ENCODE measurements at regions not wholly inside any gene's neighbourhood (a gene's known extent, or its start where the extent isn't known, plus 50 kb on each side); places are given as distances from the start of the nearest gene placed in this dataset.
"Not testable (repeated sequence)": the region's sequence is repeated elsewhere in the genome, so short reads cannot be mapped to it uniquely, and the experiment has no call there.

DNA sequence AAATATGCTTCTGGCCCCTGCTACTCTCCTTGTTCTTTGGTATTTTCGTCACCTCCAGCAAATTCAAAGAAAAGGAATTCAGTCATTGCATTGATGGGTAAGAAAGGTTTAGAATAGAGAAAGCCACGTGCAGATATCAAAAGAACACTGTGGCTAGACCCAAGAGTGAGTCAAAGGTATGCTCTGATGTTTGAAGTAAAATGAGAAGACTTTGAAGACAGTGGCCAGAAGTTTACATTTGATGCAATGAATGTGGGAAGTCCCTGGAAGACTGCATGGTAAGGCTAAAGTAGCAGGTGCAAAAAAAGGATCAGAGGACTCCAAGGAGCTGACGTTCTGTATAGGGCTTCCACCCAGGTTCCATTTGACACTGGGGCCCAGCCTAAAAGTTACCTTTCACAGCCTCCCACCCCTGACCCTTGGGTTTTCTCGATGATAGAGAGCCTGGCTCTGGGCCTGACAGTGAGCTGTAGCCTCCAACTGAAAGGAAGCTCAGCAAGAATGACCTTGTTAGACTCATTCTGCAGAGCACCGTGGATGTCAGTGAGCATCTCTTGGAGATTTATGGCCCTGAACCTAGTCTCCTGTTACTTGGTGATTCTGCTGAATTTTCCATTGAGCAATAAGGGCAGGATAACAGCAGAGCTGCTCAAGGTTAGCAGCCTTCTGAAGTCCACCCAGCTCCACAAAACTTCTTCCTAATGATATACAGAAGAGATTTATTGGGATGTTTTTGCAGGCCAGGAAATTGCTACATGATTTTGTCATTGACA, 223.7 kb upstream of the RBBP8 start:
- ATAC-seq (ENCODE audit: low read depth) (no peak), DNase-seq (ENCODE audit: low spot score in 2 of 2) (no peak)
- peaks cover 2% of the 10 kb centered on the region for H3K27me3 Mint-ChIP-seq
- no peak overlapping the region for H3K4me3 Mint-ChIP-seq
- no peaks in the 10 kb centered on the region for H3K36me3 Mint-ChIP-seq
- no peak overlapping the region for H3K27ac Mint-ChIP-seq
- H3K9me3 Mint-ChIP-seq = peaks cover 2% of the 10 kb centered on the region
- no peaks in the 10 kb centered on the region for H3K4me1 Mint-ChIP-seq

DNA sequence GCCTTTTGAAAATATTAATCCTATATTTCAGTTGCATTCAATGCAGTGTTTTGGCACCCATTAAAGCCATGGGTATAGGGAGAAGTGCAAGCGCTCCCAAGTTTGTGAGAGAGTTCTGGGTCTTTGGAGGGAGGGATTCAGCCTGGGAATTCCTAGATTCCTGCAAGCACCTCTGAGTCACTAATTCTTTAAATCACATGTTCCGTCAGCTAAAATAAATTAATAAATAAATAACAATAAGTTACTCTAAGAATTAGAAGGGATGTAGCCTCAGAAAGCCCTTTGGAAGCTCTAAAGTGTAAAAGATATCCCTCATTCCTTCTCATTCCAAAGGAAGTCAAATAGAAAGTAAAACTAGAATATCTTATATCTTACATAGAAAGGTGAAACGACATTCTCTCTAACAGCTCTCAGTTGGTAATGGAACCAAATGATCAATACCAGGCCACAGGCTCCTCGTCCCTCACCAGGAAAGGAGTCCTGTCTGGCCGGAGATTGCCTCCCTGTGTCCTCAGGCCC, 222.4 kb upstream of the RBBP8 start:
- Mint-ChIP-seq H3K27me3 (peaks cover 2% of the 10 kb centered on the region), H3K4me1 (no peaks in the 10 kb centered on the region), H3K27ac (no peak overlapping the region), H3K36me3 (no peaks in the 10 kb centered on the region), H3K9me3 (peaks cover 2% of the 10 kb centered on the region), H3K4me3 (no peak overlapping the region)
- DNase-seq (ENCODE audit: low spot score in 2 of 2) = no peak
- no peak for ATAC-seq (ENCODE audit: low read depth)

DNA sequence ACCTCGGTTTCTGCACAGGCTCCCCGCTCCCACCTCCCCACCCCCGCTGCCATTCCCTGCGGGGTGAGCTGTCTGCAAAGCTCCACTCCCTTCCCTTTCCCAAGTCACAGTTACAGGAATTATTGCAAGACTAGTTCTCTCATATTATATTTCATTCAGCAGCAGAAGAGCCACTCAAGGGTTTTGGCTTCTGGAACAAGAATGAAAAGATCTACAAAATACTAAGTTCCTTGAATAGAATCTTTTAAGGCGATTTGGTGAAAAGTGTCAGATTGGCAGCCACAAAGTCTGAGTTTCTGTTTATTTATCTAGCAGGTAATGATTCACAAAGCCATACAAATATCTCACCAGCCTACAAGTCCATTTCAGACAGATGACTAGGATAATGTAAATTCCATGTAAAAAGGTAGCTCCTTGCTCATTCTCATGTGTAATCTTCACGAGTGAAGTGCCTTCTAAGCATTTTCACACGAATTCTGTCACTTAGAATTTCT, 221.9 kb upstream of the RBBP8 start:
- H3K27ac Mint-ChIP-seq = no peak overlapping the region
- H3K36me3 Mint-ChIP-seq = no peaks in the 10 kb centered on the region
- no peak for ATAC-seq (ENCODE audit: low read depth)
- H3K4me3 Mint-ChIP-seq = no peak overlapping the region
- H3K9me3 Mint-ChIP-seq = no peaks in the 10 kb centered on the region
- H3K4me1 Mint-ChIP-seq = no peaks in the 10 kb centered on the region
- DNase-seq (ENCODE audit: low spot score in 2 of 2) = no peak
- H3K27me3 Mint-ChIP-seq = peaks cover 2% of the 10 kb centered on the region

DNA sequence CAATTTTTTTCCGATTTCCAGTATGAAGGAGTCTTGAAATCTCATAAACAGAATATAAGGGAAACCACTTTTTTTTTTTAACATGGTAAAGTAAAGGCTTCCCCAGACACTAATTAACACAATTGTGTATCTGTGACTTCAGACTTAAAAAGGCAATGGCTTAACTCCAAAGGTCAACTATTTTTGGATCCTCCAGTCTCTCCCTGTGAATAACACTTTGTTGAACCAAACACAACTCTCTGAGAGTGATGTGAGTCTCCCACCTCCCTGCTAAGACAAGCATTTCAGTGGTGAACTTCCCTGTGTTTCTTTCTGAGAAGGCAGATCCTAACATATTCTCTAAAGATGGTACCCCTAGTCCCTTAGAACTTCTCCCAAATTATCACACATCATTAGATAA, 219.6 kb upstream of the RBBP8 start:
- Mint-ChIP-seq H3K9me3 (no peaks in the 10 kb centered on the region), H3K4me1 (no peaks in the 10 kb centered on the region), H3K4me3 (no peak overlapping the region), H3K27ac (no peak overlapping the region), H3K36me3 (no peaks in the 10 kb centered on the region), H3K27me3 (peaks cover 2% of the 10 kb centered on the region)
- DNase-seq (ENCODE audit: low spot score in 2 of 2) = no peak
- no peak for ATAC-seq (ENCODE audit: low read depth)

DNA sequence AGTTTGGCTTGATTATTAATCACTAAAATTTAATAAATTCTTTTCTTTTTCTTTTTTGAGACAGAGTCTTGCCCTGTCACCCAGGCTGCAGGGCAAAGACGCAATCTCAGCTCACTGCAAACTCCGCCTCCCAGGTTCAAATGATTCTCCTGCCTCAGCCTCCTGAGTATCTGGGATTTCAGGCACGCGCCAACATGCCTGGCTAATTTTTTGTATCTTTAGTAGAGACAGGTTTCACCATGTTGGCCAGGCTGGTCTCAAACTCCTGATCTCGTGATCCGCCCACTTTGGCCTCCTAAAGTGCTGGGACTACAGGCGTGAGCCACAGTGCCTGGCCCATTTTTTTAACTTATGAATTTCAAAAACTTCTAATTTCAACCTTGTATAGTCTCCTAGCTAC, 215.6 kb upstream of the RBBP8 start:
- DNase-seq (ENCODE audit: low spot score in 2 of 2); ATAC-seq (ENCODE audit: low read depth); H3K36me3 Mint-ChIP-seq; H3K27ac Mint-ChIP-seq; H3K4me1 Mint-ChIP-seq; H3K9me3 Mint-ChIP-seq; H3K27me3 Mint-ChIP-seq; H3K4me3 Mint-ChIP-seq: not testable (repeated sequence)

DNA sequence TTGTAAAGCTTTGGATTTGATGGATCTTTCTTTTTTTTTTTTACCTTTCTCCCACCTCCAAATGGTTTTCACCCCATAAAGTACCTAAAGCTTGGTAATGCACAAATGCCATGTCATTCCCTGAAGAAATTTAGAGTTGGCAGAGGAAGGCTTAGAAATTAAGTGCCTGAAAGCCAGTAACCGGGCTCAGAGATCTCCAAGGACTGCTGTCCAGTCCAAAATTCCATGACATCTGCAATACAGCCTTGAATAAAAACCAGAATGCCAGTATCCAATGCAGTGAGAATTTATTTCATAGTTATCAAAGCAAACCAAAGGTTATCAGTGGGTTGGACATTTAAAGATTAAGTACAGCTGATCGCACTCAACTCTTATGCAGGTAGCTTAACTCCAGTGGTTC, 209.9 kb upstream of the RBBP8 start:
- H3K27ac Mint-ChIP-seq = no peak overlapping the region
- H3K4me3 Mint-ChIP-seq = no peak overlapping the region
- ATAC-seq (ENCODE audit: low read depth) (no peak), DNase-seq (ENCODE audit: low spot score in 2 of 2) (no peak)
- H3K27me3 Mint-ChIP-seq = peaks cover 1% of the 10 kb centered on the region
- no peaks in the 10 kb centered on the region for H3K4me1 Mint-ChIP-seq
- no peaks in the 10 kb centered on the region for H3K36me3 Mint-ChIP-seq
- H3K9me3 Mint-ChIP-seq = no peaks in the 10 kb centered on the region

DNA sequence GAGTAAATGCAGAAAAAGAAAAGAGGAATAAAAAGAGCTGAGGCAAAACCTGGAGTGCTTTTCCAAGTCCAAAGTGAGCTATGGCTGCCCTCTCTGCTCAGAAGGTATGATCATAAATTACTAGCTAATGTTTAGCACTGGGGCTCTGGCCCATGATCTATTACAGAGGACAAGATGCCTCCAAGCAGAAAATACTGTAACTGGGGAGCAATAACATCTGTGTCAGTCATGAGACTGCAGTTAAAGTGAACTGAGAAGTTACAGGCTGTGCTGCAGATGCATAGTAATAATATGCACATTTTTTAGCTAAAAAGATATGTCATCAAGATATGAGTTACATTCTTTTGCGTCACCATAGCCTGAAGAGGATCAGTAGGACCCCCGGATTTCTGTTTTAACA, 209.4 kb upstream of the RBBP8 start:
- Mint-ChIP-seq H3K4me1 (no peaks in the 10 kb centered on the region), H3K27ac (no peak overlapping the region), H3K27me3 (peaks cover 4% of the 10 kb centered on the region), H3K9me3 (no peaks in the 10 kb centered on the region), H3K36me3 (no peaks in the 10 kb centered on the region), H3K4me3 (no peak overlapping the region)
- ATAC-seq (ENCODE audit: low read depth) (no peak), DNase-seq (ENCODE audit: low spot score in 2 of 2) (no peak)

DNA sequence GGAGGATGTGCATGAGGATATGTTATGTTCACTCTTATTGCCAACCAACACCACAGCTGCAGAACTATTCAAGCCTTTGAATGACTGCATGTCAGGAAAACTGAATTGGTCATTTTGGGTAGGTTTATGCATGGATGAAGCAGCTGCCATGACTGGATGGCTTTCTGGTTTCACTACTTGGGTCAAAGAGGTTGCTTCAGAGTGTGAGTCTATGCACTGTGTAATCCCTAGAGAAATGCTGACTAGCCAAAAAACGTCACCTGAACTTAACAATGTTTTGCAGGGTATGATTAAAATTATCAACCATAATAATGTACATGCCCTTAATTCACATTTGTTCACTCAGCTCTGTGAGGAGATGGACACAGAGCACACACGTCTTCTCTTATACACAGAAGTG, 206.7 kb upstream of the RBBP8 start:
- H3K36me3 Mint-ChIP-seq = no peaks in the 10 kb centered on the region
- H3K4me3 Mint-ChIP-seq = no peak overlapping the region
- H3K27ac Mint-ChIP-seq = no peak overlapping the region
- H3K9me3 Mint-ChIP-seq = no peaks in the 10 kb centered on the region
- DNase-seq (ENCODE audit: low spot score in 2 of 2) (no peak), ATAC-seq (ENCODE audit: low read depth) (no peak)
- peaks cover 4% of the 10 kb centered on the region for H3K27me3 Mint-ChIP-seq
- no peaks in the 10 kb centered on the region for H3K4me1 Mint-ChIP-seq

DNA sequence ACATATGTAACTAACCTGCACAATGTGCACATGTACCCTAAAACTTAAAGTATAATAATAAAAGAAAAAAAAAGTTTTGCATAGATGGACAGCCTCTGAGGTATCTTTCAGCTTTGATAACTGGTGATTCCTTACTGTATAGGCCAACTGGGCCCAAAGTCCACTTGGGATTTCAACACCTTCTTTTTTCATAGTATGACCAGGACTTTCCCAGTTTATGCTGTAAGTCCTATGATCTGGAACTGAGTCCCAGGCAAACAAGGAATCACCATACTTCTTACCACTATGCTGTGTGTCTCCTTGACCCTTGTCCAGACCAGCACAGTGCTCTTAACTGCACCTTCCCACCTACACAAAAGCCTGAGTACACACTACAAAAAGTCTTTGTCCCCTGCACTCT, 205.1 kb upstream of the RBBP8 start:
- no peaks in the 10 kb centered on the region for H3K9me3 Mint-ChIP-seq
- DNase-seq (ENCODE audit: low spot score in 2 of 2) = no peak
- H3K36me3 Mint-ChIP-seq = no peaks in the 10 kb centered on the region
- ATAC-seq (ENCODE audit: low read depth) = no peak
- H3K27ac Mint-ChIP-seq = no peak overlapping the region
- H3K27me3 Mint-ChIP-seq = peaks cover 4% of the 10 kb centered on the region
- H3K4me3 Mint-ChIP-seq = no peak overlapping the region
- no peaks in the 10 kb centered on the region for H3K4me1 Mint-ChIP-seq

DNA sequence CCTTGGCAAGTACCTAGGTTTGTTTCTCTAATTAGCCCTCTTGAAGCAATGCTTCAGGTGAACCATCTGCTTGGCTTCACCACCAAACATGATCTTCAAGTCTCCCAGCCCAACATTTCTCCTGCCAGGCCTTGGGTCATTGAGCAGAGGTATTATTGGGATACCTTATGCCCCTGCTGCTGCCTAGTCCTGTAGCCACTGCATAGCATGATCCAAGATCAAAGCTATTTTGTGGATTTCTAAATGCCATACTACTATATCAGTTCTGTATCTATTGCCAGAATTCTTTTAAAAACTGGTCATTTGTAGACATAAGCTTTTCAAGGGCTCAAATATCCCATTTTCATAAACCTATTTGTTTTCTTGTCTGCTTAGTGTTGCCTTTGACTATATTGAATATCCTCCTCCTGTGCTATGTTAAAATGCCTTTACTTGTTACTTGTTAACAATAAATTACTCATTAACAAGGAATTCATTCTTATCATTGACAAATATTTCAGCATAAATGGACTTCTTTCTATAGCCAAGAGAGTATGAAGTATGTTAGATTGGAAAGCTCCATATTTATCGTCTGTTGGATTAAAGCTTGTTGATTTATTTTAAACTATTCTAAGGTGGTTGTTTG, 204.5 kb upstream of the RBBP8 start:
- ATAC-seq (ENCODE audit: low read depth) = no peak
- no peak overlapping the region for H3K27ac Mint-ChIP-seq

DNA sequence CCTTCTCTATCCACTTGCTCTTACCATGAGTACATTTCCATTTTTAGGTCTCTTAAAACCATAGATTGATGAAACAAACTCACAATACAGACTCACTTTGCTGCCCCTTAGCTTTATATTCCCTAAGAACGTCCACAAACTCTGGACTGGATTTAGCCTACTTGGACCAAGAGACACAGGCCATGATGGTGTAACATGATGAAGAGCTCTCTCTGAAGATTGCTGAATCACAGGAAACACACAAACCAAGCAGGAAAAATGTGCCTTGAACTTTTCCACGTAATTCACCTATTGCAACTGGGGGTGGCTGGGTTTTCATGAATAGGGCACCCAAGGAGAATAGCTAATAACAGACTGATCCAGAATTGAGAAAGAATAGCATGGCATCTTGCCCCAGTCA, 201.7 kb upstream of the RBBP8 start:
- no peak for ATAC-seq (ENCODE audit: low read depth)
- H3K27me3 Mint-ChIP-seq = peaks cover 4% of the 10 kb centered on the region
- H3K36me3 Mint-ChIP-seq = no peaks in the 10 kb centered on the region
- no peak for DNase-seq (ENCODE audit: low spot score in 2 of 2)
- H3K9me3 Mint-ChIP-seq = no peaks in the 10 kb centered on the region
- no peaks in the 10 kb centered on the region for H3K4me1 Mint-ChIP-seq
- H3K27ac Mint-ChIP-seq = no peak overlapping the region
- H3K4me3 Mint-ChIP-seq = no peak overlapping the region

More for the DNA sequence above, 204.5 kb upstream of the RBBP8 start:
- H3K4me3 Mint-ChIP-seq = no peak overlapping the region
- no peaks in the 10 kb centered on the region for H3K4me1 Mint-ChIP-seq
- no peaks in the 10 kb centered on the region for H3K9me3 Mint-ChIP-seq
- H3K36me3 Mint-ChIP-seq = no peaks in the 10 kb centered on the region
- DNase-seq (ENCODE audit: low spot score in 2 of 2) = no peak
- peaks cover 4% of the 10 kb centered on the region for H3K27me3 Mint-ChIP-seq

DNA sequence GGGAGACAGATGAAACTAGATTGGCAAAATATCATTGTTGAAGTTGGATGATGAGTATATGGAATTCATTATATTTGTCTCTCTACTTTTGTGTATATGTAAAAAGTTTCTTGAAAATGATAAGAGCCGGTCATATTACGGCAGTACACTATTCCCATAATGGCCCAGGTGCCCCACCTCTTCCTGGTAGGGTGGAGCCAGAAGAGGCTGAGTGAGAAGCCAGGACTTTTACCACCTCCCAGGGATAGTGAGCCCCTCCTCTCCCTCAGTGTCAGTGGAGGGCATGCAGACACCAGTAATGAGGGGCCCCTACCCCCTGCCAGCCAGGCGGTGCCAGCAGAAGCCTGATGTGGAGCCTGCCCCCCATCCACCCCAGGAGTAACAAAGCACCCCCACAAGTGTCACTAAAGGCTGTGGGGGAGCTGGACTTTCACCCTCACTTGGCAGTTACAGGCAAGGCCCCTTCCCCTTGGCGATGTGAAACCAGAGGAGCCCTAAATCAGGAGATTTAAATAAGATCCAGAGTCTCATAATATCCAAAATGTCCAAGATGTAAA, 198.9 kb upstream of the RBBP8 start:
- Mint-ChIP-seq H3K9me3 (no peaks in the 10 kb centered on the region), H3K4me3 (no peak overlapping the region), H3K27ac (no peak overlapping the region), H3K4me1 (peaks cover under 1% of the 10 kb centered on the region), H3K27me3 (no peaks in the 10 kb centered on the region), H3K36me3 (no peaks in the 10 kb centered on the region)
- ATAC-seq (ENCODE audit: low read depth) (no peak), DNase-seq (ENCODE audit: low spot score in 2 of 2) (no peak)

DNA sequence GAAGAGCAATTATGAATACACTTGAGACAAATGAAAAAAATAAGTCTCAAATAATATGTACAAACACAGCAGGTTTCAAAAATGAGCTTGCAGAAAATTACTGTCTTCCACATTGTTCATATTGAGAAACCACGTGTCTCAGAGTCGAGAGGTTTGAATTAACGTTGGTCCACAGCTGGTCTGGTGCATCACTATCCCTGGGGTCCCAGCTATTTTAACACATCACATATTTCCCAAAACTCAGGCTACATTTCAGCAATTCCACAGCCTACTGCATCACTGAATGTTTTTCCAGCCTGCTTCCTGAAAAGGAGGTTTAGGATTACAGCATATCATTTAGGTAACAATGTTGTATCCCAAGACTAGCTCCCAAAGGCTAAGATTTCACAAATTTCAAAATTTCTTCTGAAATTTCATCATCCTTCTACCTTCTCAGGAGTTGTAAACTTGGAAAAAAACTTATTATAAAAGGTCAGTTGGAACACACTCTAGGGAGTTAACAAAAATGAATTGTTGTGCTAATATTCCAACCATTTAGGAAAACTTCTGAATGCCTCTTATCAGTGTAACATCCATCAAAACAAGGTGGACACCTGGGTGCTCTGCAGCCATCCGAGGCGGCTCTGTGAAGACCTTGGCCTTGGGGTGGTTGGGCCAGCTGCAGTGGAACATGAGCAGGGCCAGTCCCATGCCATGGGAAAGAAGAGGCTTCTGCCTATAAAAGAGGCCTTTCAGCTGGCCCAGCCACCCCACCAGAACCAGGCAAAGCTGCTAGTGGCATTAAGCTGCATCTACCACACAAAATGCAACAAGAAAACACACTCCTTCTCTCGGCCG, 198.1 kb upstream of the RBBP8 start:
- no peak for DNase-seq (ENCODE audit: low spot score in 2 of 2)
- peaks cover 6% of the 10 kb centered on the region for H3K4me1 Mint-ChIP-seq
- H3K4me3 Mint-ChIP-seq = no peak overlapping the region
- no peak for ATAC-seq (ENCODE audit: low read depth)
- H3K36me3 Mint-ChIP-seq = no peaks in the 10 kb centered on the region
- H3K9me3 Mint-ChIP-seq = no peaks in the 10 kb centered on the region
- H3K27me3 Mint-ChIP-seq = no peaks in the 10 kb centered on the region
- H3K27ac Mint-ChIP-seq = no peak overlapping the region

DNA sequence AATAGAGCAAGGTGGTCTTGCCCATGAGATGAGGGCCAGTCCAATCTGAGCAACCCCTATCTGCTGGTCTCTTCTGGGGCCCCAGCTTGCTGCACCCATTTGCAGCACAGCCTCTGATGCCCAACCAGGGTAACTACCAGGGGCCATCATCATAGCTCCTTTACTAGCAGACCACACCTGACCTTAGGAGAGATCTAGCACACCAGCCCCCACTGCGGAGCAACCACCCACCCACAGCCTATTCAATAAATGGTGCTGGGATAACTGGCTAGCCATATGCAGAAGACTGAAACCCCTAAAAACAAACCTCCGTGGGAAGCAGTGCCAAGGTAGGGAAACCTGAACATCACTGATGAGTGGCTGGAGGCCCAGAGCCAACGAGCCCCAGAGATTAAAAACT, 196.1 kb upstream of the RBBP8 start:
- no peak for ATAC-seq (ENCODE audit: low read depth)
- H3K36me3 Mint-ChIP-seq = no peaks in the 10 kb centered on the region
- H3K4me1 Mint-ChIP-seq = peaks cover 6% of the 10 kb centered on the region
- no peak for DNase-seq (ENCODE audit: low spot score in 2 of 2)
- no peaks in the 10 kb centered on the region for H3K27me3 Mint-ChIP-seq
- no peaks in the 10 kb centered on the region for H3K9me3 Mint-ChIP-seq
- no peak overlapping the region for H3K27ac Mint-ChIP-seq
- H3K4me3 Mint-ChIP-seq = no peak overlapping the region
